ENCODE measurements at regions not wholly inside any gene's neighbourhood (a gene's known extent, or its start where the extent isn't known, plus 50 kb on each side); places are given as distances from the start of the nearest gene placed in this dataset.
"Not testable (repeated sequence)": the region's sequence is repeated elsewhere in the genome, so short reads cannot be mapped to it uniquely, and the experiment has no call there.

DNA sequence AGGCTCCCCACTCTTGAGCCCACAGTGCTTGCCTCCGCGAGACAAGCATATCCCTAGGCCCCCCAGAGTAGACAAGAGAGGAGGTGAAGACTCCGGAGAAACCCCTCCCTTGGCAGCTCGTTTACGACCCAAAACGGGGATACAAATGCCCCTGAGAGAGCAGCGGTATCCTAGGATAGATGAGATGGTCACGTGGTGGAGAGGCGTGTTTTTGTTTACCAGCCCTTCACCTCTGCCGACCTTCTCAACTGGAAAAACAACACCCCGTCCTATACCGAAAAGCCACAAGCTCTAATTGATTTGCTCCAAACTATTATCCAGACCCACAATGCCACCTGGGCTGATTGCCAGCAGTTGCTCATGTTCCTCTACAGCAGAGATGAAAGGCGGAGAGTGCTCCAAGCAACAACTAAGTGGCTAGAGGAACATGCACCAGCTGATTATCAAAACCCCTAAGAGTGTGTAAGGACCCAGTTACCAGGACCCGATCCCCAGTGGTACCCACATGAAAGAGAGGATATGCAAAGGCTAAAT lies 99.5 kb upstream of the OSBPL11 start:
- Histone ChIP-seq H3K27ac (replicated peaks; ENCODE audit: low read length) (no peak overlapping the region), H3K36me3 (replicated peaks in 1 of 2; ENCODE audit: control insufficient read depth in 2 of 2, insufficient read depth in 2 of 2, low read length in 2 of 2) (no peaks in the 10 kb centered on the region), H2AFZ (ENCODE audit: low read length) (no peak overlapping the region), H3K14ac (ENCODE audit: low read length) (no peak overlapping the region), H3K27me3 (ENCODE audit: control insufficient read depth in 3 of 3, insufficient read depth in 3 of 3, low read depth in 1 of 3, low read length in 3 of 3) (no peaks in the 10 kb centered on the region), H3K4ac (ENCODE audit: low read length) (no peak overlapping the region), H3K4me1 (ENCODE audit: control insufficient read depth in 2 of 2, insufficient read depth in 1 of 2, low read depth in 1 of 2, low read length in 2 of 2) (no peaks in the 10 kb centered on the region), H3K9ac (ENCODE audit: low read depth, low read length, poor library complexity) (no peak overlapping the region), H2BK15ac (ENCODE audit: low read length) (no peak overlapping the region), H2BK120ac (ENCODE audit: low read depth, low read length) (no peak overlapping the region), H3K9me3 (replicated peaks in 1 of 2; ENCODE audit: control insufficient read depth in 2 of 2, insufficient read depth in 1 of 2, low read depth in 1 of 2, low read length in 2 of 2) (no peaks in the 10 kb centered on the region), H4K91ac (ENCODE audit: low read depth, low read length, poor library complexity) (no peak overlapping the region), H3K23ac (ENCODE audit: low read depth, low read length, poor library complexity) (no peak overlapping the region), H3K18ac (ENCODE audit: low read length) (no peak overlapping the region), H2AK5ac (ENCODE audit: low read depth, low read length) (no peak overlapping the region), H3K79me1 (ENCODE audit: low read depth, low read length) (no peaks in the 10 kb centered on the region), H4K8ac (ENCODE audit: low read depth, low read length) (no peak overlapping the region), H2BK5ac (ENCODE audit: low read length) (no peak overlapping the region), H3K4me3 (ENCODE audit: low read length in 2 of 2) (no peak overlapping the region), H2BK12ac (ENCODE audit: low read length) (no peak overlapping the region), H3K4me2 (ENCODE audit: insufficient read depth, low read length, poor library complexity, severe bottlenecking) (no peak overlapping the region)
- DNase-seq (ENCODE audit: low spot score), result no peak
- WGBS, 2 donors (ENCODE audit: extremely low coverage in 2 of 2, insufficient read length in 2 of 2, insufficient replicate concordance in 1 of 2), result no CpG with 5 or more reads among the region's 14 CpGs

DNA sequence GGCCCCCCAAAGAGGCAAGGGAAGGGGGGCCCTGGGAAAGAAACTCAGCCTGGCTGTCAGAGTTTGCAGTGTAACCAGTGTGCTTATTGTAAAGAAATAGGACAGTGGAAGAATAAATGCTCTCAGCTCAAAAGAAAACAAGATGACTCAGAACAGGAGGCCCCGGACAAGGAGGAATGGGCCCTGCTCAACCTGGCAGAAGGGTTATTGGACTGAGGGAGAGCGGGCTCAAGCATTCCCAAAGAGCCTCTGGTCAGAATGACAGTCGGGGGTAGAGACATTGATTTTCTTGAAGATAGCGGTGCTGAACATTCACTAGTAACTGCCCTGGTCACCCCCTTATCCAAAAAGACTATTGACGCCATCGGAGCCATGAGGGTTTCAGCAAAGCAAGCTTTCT lies 100.4 kb upstream of the OSBPL11 start:
- H3K23ac ChIP-seq (ENCODE audit: low read depth, low read length, poor library complexity), result no peak overlapping the region
- WGBS, 2 donors (ENCODE audit: extremely low coverage in 2 of 2, insufficient read length in 2 of 2, insufficient replicate concordance in 1 of 2), result no CpG with 5 or more reads among the region's 6 CpGs
- H3K27me3 ChIP-seq (ENCODE audit: control insufficient read depth in 3 of 3, insufficient read depth in 3 of 3, low read depth in 1 of 3, low read length in 3 of 3), result no peaks in the 10 kb centered on the region
- no peak overlapping the region for H2AFZ ChIP-seq (ENCODE audit: low read length)
- no peak overlapping the region for H3K4me3 ChIP-seq (ENCODE audit: low read length in 2 of 2)
- no peak overlapping the region for H3K4me2 ChIP-seq (ENCODE audit: insufficient read depth, low read length, poor library complexity, severe bottlenecking)
- no peak for DNase-seq (ENCODE audit: low spot score)
- H3K36me3 ChIP-seq (replicated peaks in 1 of 2; ENCODE audit: control insufficient read depth in 2 of 2, insufficient read depth in 2 of 2, low read length in 2 of 2), result no peaks in the 10 kb centered on the region
- no peak overlapping the region for H4K91ac ChIP-seq (ENCODE audit: low read depth, low read length, poor library complexity)
- H3K4ac ChIP-seq (ENCODE audit: low read length), result no peak overlapping the region
- no peaks in the 10 kb centered on the region for H3K79me1 ChIP-seq (ENCODE audit: low read depth, low read length)
- H3K9me3 ChIP-seq (replicated peaks in 1 of 2; ENCODE audit: control insufficient read depth in 2 of 2, insufficient read depth in 1 of 2, low read depth in 1 of 2, low read length in 2 of 2), result no peaks in the 10 kb centered on the region
- H3K27ac ChIP-seq (replicated peaks; ENCODE audit: low read length), result no peak overlapping the region
- no peak overlapping the region for H3K9ac ChIP-seq (ENCODE audit: low read depth, low read length, poor library complexity)
- H4K8ac ChIP-seq (ENCODE audit: low read depth, low read length), result no peak overlapping the region
- no peak overlapping the region for H3K14ac ChIP-seq (ENCODE audit: low read length)
- H2BK15ac ChIP-seq (ENCODE audit: low read length), result no peak overlapping the region
- no peak overlapping the region for H2AK5ac ChIP-seq (ENCODE audit: low read depth, low read length)
- no peak overlapping the region for H3K18ac ChIP-seq (ENCODE audit: low read length)
- no peak overlapping the region for H2BK120ac ChIP-seq (ENCODE audit: low read depth, low read length)
- no peaks in the 10 kb centered on the region for H3K4me1 ChIP-seq (ENCODE audit: control insufficient read depth in 2 of 2, insufficient read depth in 1 of 2, low read depth in 1 of 2, low read length in 2 of 2)
- no peak overlapping the region for H2BK5ac ChIP-seq (ENCODE audit: low read length)
- H2BK12ac ChIP-seq (ENCODE audit: low read length), result no peak overlapping the region

DNA sequence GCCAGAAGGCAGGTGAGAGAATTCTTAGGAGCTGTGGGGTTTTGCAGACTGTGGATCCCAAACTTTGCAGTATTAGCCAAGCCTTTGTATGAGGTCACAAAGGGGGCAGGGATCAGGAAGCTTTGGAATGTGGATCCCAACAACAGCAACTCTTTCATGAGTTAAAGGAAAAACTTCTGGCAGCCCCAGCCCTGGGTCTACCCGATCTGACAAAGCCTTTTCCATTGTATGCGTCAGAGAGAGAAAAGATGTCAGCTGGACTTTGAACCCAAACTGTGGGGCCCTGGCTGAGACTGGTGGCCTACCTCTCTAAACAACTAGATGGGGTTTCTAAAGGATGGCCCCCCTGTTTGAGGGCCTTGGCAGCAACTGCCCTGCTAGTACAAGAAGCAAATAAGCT lies 101.8 kb upstream of the OSBPL11 start:
- H3K27me3 ChIP-seq (ENCODE audit: control insufficient read depth in 3 of 3, insufficient read depth in 3 of 3, low read depth in 1 of 3, low read length in 3 of 3), result not testable (repeated sequence)

DNA sequence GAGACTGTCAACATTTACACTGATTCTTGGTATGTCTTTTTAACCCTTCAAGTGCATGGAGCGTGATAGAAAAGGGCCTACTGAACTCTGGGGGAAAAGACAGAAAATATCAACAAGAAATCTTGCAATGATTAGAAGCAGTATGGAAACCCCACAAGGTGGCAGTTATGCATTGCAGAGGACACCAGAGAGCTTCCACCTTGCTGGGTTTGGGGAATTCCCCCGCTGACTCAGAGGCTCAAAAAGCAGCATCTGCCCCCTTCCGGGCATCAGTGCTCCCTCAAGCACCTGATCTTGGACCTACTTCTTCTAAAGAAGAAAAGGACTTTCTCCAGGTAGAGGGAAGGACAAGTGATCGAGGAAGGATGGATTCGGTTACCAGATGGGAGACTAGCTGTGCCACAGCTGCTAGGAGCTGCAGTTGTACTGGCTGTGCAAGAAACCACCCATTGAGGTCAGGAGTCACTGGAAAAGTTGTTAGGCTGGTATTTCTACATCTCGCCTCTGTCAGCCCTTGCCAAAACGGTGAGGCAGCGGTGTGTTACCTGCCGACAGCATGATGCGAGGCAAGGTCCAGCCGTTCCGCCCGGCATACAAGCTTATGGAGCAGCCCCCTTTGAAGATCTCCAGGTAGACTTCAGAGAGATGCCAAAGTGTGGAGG lies 102.8 kb upstream of the OSBPL11 start:
- H4K91ac ChIP-seq (ENCODE audit: low read depth, low read length, poor library complexity); H3K4ac ChIP-seq (ENCODE audit: low read length); DNase-seq (ENCODE audit: low spot score); H3K36me3 ChIP-seq (replicated peaks in 1 of 2; ENCODE audit: control insufficient read depth in 2 of 2, insufficient read depth in 2 of 2, low read length in 2 of 2); H3K4me2 ChIP-seq (ENCODE audit: insufficient read depth, low read length, poor library complexity, severe bottlenecking); H3K9ac ChIP-seq (ENCODE audit: low read depth, low read length, poor library complexity); H2BK15ac ChIP-seq (ENCODE audit: low read length); H3K4me1 ChIP-seq (ENCODE audit: control insufficient read depth in 2 of 2, insufficient read depth in 1 of 2, low read depth in 1 of 2, low read length in 2 of 2); H3K27ac ChIP-seq (replicated peaks; ENCODE audit: low read length); H3K23ac ChIP-seq (ENCODE audit: low read depth, low read length, poor library complexity); H3K27me3 ChIP-seq (ENCODE audit: control insufficient read depth in 3 of 3, insufficient read depth in 3 of 3, low read depth in 1 of 3, low read length in 3 of 3); H2BK120ac ChIP-seq (ENCODE audit: low read depth, low read length); H2BK5ac ChIP-seq (ENCODE audit: low read length); H3K14ac ChIP-seq (ENCODE audit: low read length); H3K4me3 ChIP-seq (ENCODE audit: low read length in 2 of 2); H4K8ac ChIP-seq (ENCODE audit: low read depth, low read length); H3K18ac ChIP-seq (ENCODE audit: low read length); H2BK12ac ChIP-seq (ENCODE audit: low read length); H2AFZ ChIP-seq (ENCODE audit: low read length); H3K9me3 ChIP-seq (replicated peaks in 1 of 2; ENCODE audit: control insufficient read depth in 2 of 2, insufficient read depth in 1 of 2, low read depth in 1 of 2, low read length in 2 of 2); H2AK5ac ChIP-seq (ENCODE audit: low read depth, low read length); H3K79me1 ChIP-seq (ENCODE audit: low read depth, low read length): not testable (repeated sequence)
- WGBS, 2 donors (ENCODE audit: extremely low coverage in 2 of 2, insufficient read length in 2 of 2, insufficient replicate concordance in 1 of 2), result no CpG with 5 or more reads among the region's 13 CpGs

More for the DNA sequence above, 101.8 kb upstream of the OSBPL11 start:
- not testable (repeated sequence) for H4K8ac ChIP-seq (ENCODE audit: low read depth, low read length); H3K79me1 ChIP-seq (ENCODE audit: low read depth, low read length); H2AK5ac ChIP-seq (ENCODE audit: low read depth, low read length); H2BK120ac ChIP-seq (ENCODE audit: low read depth, low read length); H3K23ac ChIP-seq (ENCODE audit: low read depth, low read length, poor library complexity); H3K36me3 ChIP-seq (replicated peaks in 1 of 2; ENCODE audit: control insufficient read depth in 2 of 2, insufficient read depth in 2 of 2, low read length in 2 of 2); H3K18ac ChIP-seq (ENCODE audit: low read length); H2BK5ac ChIP-seq (ENCODE audit: low read length); H2BK15ac ChIP-seq (ENCODE audit: low read length); H3K4me3 ChIP-seq (ENCODE audit: low read length in 2 of 2); H3K9me3 ChIP-seq (replicated peaks in 1 of 2; ENCODE audit: control insufficient read depth in 2 of 2, insufficient read depth in 1 of 2, low read depth in 1 of 2, low read length in 2 of 2); H2BK12ac ChIP-seq (ENCODE audit: low read length); H3K14ac ChIP-seq (ENCODE audit: low read length); H3K4ac ChIP-seq (ENCODE audit: low read length); H3K9ac ChIP-seq (ENCODE audit: low read depth, low read length, poor library complexity); H3K27ac ChIP-seq (replicated peaks; ENCODE audit: low read length); H2AFZ ChIP-seq (ENCODE audit: low read length); H3K4me1 ChIP-seq (ENCODE audit: control insufficient read depth in 2 of 2, insufficient read depth in 1 of 2, low read depth in 1 of 2, low read length in 2 of 2); H4K91ac ChIP-seq (ENCODE audit: low read depth, low read length, poor library complexity); H3K4me2 ChIP-seq (ENCODE audit: insufficient read depth, low read length, poor library complexity, severe bottlenecking); DNase-seq (ENCODE audit: low spot score)
- WGBS, 2 donors (ENCODE audit: extremely low coverage in 2 of 2, insufficient read length in 2 of 2, insufficient replicate concordance in 1 of 2), result no CpG with 5 or more reads among the region's 2 CpGs

Measured in neuronal stem cell (in vitro differentiated cells).